ENCODE measurements at regions not wholly inside any gene's neighbourhood (a gene's known extent, or its start where the extent isn't known, plus 50 kb on each side); places are given as distances from the start of the nearest gene placed in this dataset.
"Not testable (repeated sequence)": the region's sequence is repeated elsewhere in the genome, so short reads cannot be mapped to it uniquely, and the experiment has no call there.

- Histone ChIP-seq H3K36me3 (ENCODE audit: control insufficient read depth, insufficient read depth, low read length) (no peaks in the 10 kb centered on the region), H3K4me3 (ENCODE audit: low read depth, low read length) (no peak overlapping the region), H3K27me3 (ENCODE audit: control insufficient read depth, insufficient read depth, low read length) (no peaks in the 10 kb centered on the region), H3K4me1 (ENCODE audit: control insufficient read depth, insufficient read depth, low read length) (no peaks in the 10 kb centered on the region), H3K9ac (ENCODE audit: low read depth, low read length) (no peak overlapping the region), H3K9me3 (ENCODE audit: control insufficient read depth, insufficient read depth, low read length) (no peaks in the 10 kb centered on the region)
Measured at GRCh38 chr5:128687930-128688329, 149.9 kb upstream of the FBN2 start.

DNA sequence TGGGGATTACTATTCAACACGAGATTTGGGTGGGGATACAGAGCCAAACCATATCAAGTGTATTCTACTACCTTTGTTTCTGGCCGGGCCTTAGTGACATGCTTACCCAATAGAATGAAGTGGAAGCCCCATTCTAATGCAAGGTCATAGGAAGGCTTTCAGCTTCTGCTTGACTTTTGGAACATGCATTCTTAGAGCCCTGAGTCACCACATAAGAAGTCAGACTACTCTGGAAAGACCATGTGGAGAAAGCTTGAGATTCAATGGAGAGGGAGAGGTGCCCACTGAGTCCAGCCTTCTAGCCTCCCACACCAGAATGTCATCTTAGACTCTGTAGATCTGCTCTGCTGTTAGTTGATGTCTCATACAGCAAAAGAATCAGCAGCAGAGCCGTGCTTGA lies 155.7 kb upstream of the FBN2 start:
- Histone ChIP-seq H3K27me3 (ENCODE audit: control insufficient read depth, insufficient read depth, low read length) (no peaks in the 10 kb centered on the region), H3K4me3 (ENCODE audit: low read depth, low read length) (no peak overlapping the region), H3K9me3 (ENCODE audit: control insufficient read depth, insufficient read depth, low read length) (no peaks in the 10 kb centered on the region), H3K9ac (ENCODE audit: low read depth, low read length) (no peak overlapping the region), H3K36me3 (ENCODE audit: control insufficient read depth, insufficient read depth, low read length) (no peaks in the 10 kb centered on the region), H3K4me1 (ENCODE audit: control insufficient read depth, insufficient read depth, low read length) (peaks cover 4% of the 10 kb centered on the region)

GRCh38 chr5:128695791-128696530 lies 157.9 kb upstream of the FBN2 start:
- Histone ChIP-seq H3K4me1 (ENCODE audit: control insufficient read depth, insufficient read depth, low read length) (peaks cover 4% of the 10 kb centered on the region), H3K9ac (ENCODE audit: low read depth, low read length) (no peak overlapping the region), H3K4me3 (ENCODE audit: low read depth, low read length) (no peak overlapping the region), H3K27me3 (ENCODE audit: control insufficient read depth, insufficient read depth, low read length) (no peaks in the 10 kb centered on the region), H3K36me3 (ENCODE audit: control insufficient read depth, insufficient read depth, low read length) (no peaks in the 10 kb centered on the region), H3K9me3 (ENCODE audit: control insufficient read depth, insufficient read depth, low read length) (no peaks in the 10 kb centered on the region)

DNA sequence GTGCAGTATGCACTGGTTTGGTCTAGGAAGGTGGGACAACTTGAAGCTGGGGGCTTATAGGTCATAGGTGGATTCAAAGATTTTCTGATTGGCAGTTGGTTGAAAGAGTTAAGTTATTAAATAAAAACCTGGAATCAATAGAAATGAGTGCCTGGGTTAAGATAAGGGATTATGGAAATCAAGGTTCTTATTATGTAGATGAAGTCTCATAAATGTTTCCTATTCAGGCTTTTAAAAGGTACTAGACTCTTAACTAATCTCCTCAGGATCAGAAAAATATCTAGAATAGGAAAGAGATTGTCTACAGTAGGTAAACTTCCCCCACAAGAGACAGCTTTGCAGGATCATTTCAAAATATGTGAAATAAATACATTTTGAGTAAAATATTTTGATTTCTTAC lies 163.3 kb upstream of the FBN2 start:
- Histone ChIP-seq H3K9ac (ENCODE audit: low read depth, low read length) (no peak overlapping the region), H3K9me3 (ENCODE audit: control insufficient read depth, insufficient read depth, low read length) (no peaks in the 10 kb centered on the region), H3K4me1 (ENCODE audit: control insufficient read depth, insufficient read depth, low read length) (peaks cover 7% of the 10 kb centered on the region), H3K4me3 (ENCODE audit: low read depth, low read length) (no peak overlapping the region), H3K27me3 (ENCODE audit: control insufficient read depth, insufficient read depth, low read length) (no peaks in the 10 kb centered on the region), H3K36me3 (ENCODE audit: control insufficient read depth, insufficient read depth, low read length) (no peaks in the 10 kb centered on the region)

GRCh38 chr5:128703322-128703721 lies 165.3 kb upstream of the FBN2 start:
- Histone ChIP-seq H3K27me3 (ENCODE audit: control insufficient read depth, insufficient read depth, low read length) (no peaks in the 10 kb centered on the region), H3K9me3 (ENCODE audit: control insufficient read depth, insufficient read depth, low read length) (no peaks in the 10 kb centered on the region), H3K4me1 (ENCODE audit: control insufficient read depth, insufficient read depth, low read length) (peaks cover 7% of the 10 kb centered on the region), H3K9ac (ENCODE audit: low read depth, low read length) (no peak overlapping the region), H3K4me3 (ENCODE audit: low read depth, low read length) (no peak overlapping the region), H3K36me3 (ENCODE audit: control insufficient read depth, insufficient read depth, low read length) (no peaks in the 10 kb centered on the region)

- Histone ChIP-seq H3K4me1 (ENCODE audit: control insufficient read depth, insufficient read depth, low read length) (peaks cover 3% of the 10 kb centered on the region), H3K36me3 (ENCODE audit: control insufficient read depth, insufficient read depth, low read length) (no peaks in the 10 kb centered on the region), H3K9me3 (ENCODE audit: control insufficient read depth, insufficient read depth, low read length) (no peaks in the 10 kb centered on the region), H3K9ac (ENCODE audit: low read depth, low read length) (no peak overlapping the region), H3K27me3 (ENCODE audit: control insufficient read depth, insufficient read depth, low read length) (no peaks in the 10 kb centered on the region), H3K4me3 (ENCODE audit: low read depth, low read length) (no peak overlapping the region)
Measured at GRCh38 chr5:128706269-128706668, 168.2 kb upstream of the FBN2 start.

DNA sequence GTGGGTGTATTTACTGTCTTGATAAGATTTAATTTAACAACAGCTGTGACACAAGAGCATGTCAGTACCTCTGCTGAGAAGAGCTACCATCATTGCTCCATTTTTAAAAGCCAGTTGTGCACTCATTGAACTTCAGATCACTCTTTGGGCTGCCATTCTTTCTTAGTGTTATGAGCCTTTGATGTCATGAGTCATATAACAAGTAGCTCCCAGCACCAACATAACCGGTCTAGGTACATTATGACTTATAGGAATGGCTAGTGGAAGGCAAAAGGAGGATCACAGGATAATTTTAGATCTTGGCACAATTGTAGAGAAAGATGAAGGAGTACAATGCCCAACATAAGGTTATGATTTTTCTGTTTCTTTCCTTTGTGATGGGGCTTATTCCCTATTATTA lies 170.8 kb upstream of the FBN2 start:
- no peak overlapping the region for H3K9ac ChIP-seq (ENCODE audit: low read depth, low read length)
- no peaks in the 10 kb centered on the region for H3K4me1 ChIP-seq (ENCODE audit: control insufficient read depth, insufficient read depth, low read length)
- no peaks in the 10 kb centered on the region for H3K27me3 ChIP-seq (ENCODE audit: control insufficient read depth, insufficient read depth, low read length)
- no peak overlapping the region for H3K4me3 ChIP-seq (ENCODE audit: low read depth, low read length)
- H3K36me3 ChIP-seq (ENCODE audit: control insufficient read depth, insufficient read depth, low read length): no peaks in the 10 kb centered on the region
- no peaks in the 10 kb centered on the region for H3K9me3 ChIP-seq (ENCODE audit: control insufficient read depth, insufficient read depth, low read length)

GRCh38 chr5:128711216-128711615 lies 173.2 kb upstream of the FBN2 start:
- Histone ChIP-seq H3K4me3 (ENCODE audit: low read depth, low read length) (no peak overlapping the region), H3K36me3 (ENCODE audit: control insufficient read depth, insufficient read depth, low read length) (no peaks in the 10 kb centered on the region), H3K4me1 (ENCODE audit: control insufficient read depth, insufficient read depth, low read length) (no peaks in the 10 kb centered on the region), H3K9ac (ENCODE audit: low read depth, low read length) (no peak overlapping the region), H3K9me3 (ENCODE audit: control insufficient read depth, insufficient read depth, low read length) (no peaks in the 10 kb centered on the region), H3K27me3 (ENCODE audit: control insufficient read depth, insufficient read depth, low read length) (no peaks in the 10 kb centered on the region)

DNA sequence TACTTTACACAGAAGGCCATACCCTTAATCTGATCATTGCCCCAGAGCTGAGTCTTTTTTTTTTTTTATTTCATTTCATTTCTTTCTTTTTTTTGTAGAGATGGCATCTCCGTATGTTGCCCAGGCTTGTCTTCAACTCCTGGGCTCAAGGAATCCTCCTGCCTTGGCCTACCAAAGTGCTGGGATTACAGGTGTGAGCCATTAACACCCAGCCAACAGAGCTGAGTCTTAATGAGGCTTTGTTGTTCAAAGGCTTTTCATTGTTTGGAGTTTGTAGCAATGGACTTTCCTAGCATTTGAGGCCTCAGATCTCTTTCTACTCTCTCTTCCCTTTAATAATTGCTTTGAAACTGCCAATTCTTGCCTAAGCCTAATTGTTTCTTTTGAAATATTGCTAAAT lies 176.5 kb upstream of the FBN2 start:
- no peaks in the 10 kb centered on the region for H3K27me3 ChIP-seq (ENCODE audit: control insufficient read depth, insufficient read depth, low read length)
- H3K4me1 ChIP-seq (ENCODE audit: control insufficient read depth, insufficient read depth, low read length): no peaks in the 10 kb centered on the region
- H3K36me3 ChIP-seq (ENCODE audit: control insufficient read depth, insufficient read depth, low read length): no peaks in the 10 kb centered on the region
- no peak overlapping the region for H3K9ac ChIP-seq (ENCODE audit: low read depth, low read length)
- H3K4me3 ChIP-seq (ENCODE audit: low read depth, low read length): no peak overlapping the region
- no peaks in the 10 kb centered on the region for H3K9me3 ChIP-seq (ENCODE audit: control insufficient read depth, insufficient read depth, low read length)

- Histone ChIP-seq H3K4me3 (ENCODE audit: low read depth, low read length) (no peak overlapping the region), H3K27me3 (ENCODE audit: control insufficient read depth, insufficient read depth, low read length) (no peaks in the 10 kb centered on the region), H3K9ac (ENCODE audit: low read depth, low read length) (no peak overlapping the region), H3K9me3 (ENCODE audit: control insufficient read depth, insufficient read depth, low read length) (no peaks in the 10 kb centered on the region), H3K4me1 (ENCODE audit: control insufficient read depth, insufficient read depth, low read length) (no peaks in the 10 kb centered on the region), H3K36me3 (ENCODE audit: control insufficient read depth, insufficient read depth, low read length) (no peaks in the 10 kb centered on the region)
Measured at GRCh38 chr5:128722551-128722950, 184.5 kb upstream of the FBN2 start.

- not testable (repeated sequence) for H3K27me3 ChIP-seq (ENCODE audit: control insufficient read depth, insufficient read depth, low read length); H3K4me3 ChIP-seq (ENCODE audit: low read depth, low read length); H3K4me1 ChIP-seq (ENCODE audit: control insufficient read depth, insufficient read depth, low read length); H3K36me3 ChIP-seq (ENCODE audit: control insufficient read depth, insufficient read depth, low read length); H3K9ac ChIP-seq (ENCODE audit: low read depth, low read length); H3K9me3 ChIP-seq (ENCODE audit: control insufficient read depth, insufficient read depth, low read length)
Measured at GRCh38 chr5:128730021-128730420, 192.0 kb upstream of the FBN2 start.

- H3K27me3 ChIP-seq (ENCODE audit: control insufficient read depth, insufficient read depth, low read length); H3K36me3 ChIP-seq (ENCODE audit: control insufficient read depth, insufficient read depth, low read length); H3K9ac ChIP-seq (ENCODE audit: low read depth, low read length); H3K4me1 ChIP-seq (ENCODE audit: control insufficient read depth, insufficient read depth, low read length); H3K9me3 ChIP-seq (ENCODE audit: control insufficient read depth, insufficient read depth, low read length); H3K4me3 ChIP-seq (ENCODE audit: low read depth, low read length): not testable (repeated sequence)
Measured at GRCh38 chr5:128735656-128736055, 197.6 kb upstream of the FBN2 start.
